ENCODE measurements at regions not wholly inside any gene's neighbourhood (a gene's known extent, or its start where the extent isn't known, plus 50 kb on each side); places are given as distances from the start of the nearest gene placed in this dataset.
A peak's percentile ranks its signal among the peaks of the same experiment; 100 is the strongest.

GRCh38 chr6:15901141-15902115, 227.5 kb upstream of the MYLIP start:
- H2BK15ac ChIP-seq (ENCODE audit: low read depth, low read length), result no peak overlapping the region
- H3K9ac ChIP-seq (ENCODE audit: extremely low read depth, insufficient read length, low read length), result no peak overlapping the region
- H3K27ac ChIP-seq (ENCODE audit: insufficient read length, low read depth, low read length), result no peak overlapping the region
- H2AK5ac ChIP-seq (ENCODE audit: insufficient read length, low read length), result no peak overlapping the region
- H2AFZ ChIP-seq (ENCODE audit: low read length), result no peak overlapping the region
- Mint-ChIP-seq H3K27ac (peak overlapping the region; percentile 27 to 71 (median 55); a peak in 5 of 7 replicates), H3K36me3 (ENCODE audit: insufficient read depth in 1 of 3, low read depth in 3 of 3) (peaks cover 4 to 10% (median 5%) of the 10 kb centered on the region in 3 experiments; a peak in 6 of 7 replicates), H3K9me3 (peaks cover 0 to 7% of the 10 kb centered on the region in 2 experiments; a peak in 3 of 5 replicates), H3K4me3 (no peak overlapping the region), H3K27me3 (ENCODE audit: low read depth) (no peaks in the 10 kb centered on the region), H3K4me1 (peaks cover 58 to 59% of the 10 kb centered on the region in 2 experiments)
- no peak overlapping the region for H3K4ac ChIP-seq (ENCODE audit: low read depth, low read length)
- DNase-seq, result no peak
- no peaks in the 10 kb centered on the region for H3K79me1 ChIP-seq (ENCODE audit: insufficient read depth, low read depth, low read length, poor library complexity, severe bottlenecking)
- H3T11ph ChIP-seq (ENCODE audit: low read length), result no peak overlapping the region
- H4K8ac ChIP-seq (replicated peaks; ENCODE audit: insufficient read length, low read depth, low read length), result no peak overlapping the region
- H2BK20ac ChIP-seq (ENCODE audit: low read depth, low read length, poor library complexity, severe bottlenecking), result no peak overlapping the region
- WGBS (ENCODE audit: extremely low coverage, insufficient read length, low lambda C conversion rate), result no CpG with 5 or more reads among the region's 13 CpGs
- H3K18ac ChIP-seq (ENCODE audit: insufficient read length, low read depth, low read length), result no peak overlapping the region
- no peaks in the 10 kb centered on the region for H3K27me3 ChIP-seq (ENCODE audit: insufficient read depth, low read length)
- no peaks in the 10 kb centered on the region for H4K20me1 ChIP-seq (ENCODE audit: control insufficient read depth, insufficient read depth, insufficient read length)
- no peak overlapping the region for H2BK5ac ChIP-seq (ENCODE audit: insufficient read length, low read length)
- H3K4me1 ChIP-seq (ENCODE audit: insufficient read depth, low read length), result peaks cover 8% of the 10 kb centered on the region; the same call in 1 of the 2 replicates
- H2BK12ac ChIP-seq (ENCODE audit: insufficient read length, low read depth, low read length), result no peak overlapping the region
- H4K5ac ChIP-seq (ENCODE audit: insufficient read length, low read depth, low read length), result no peak overlapping the region
- H3K4me2 ChIP-seq (ENCODE audit: insufficient read depth, insufficient read length, low read length), result no peak overlapping the region
- no peaks in the 10 kb centered on the region for H3K79me2 ChIP-seq (ENCODE audit: insufficient read depth, low read length)
- no peak overlapping the region for H3K14ac ChIP-seq (ENCODE audit: insufficient read depth, low read length)
- H3K56ac ChIP-seq (ENCODE audit: insufficient read length, low read depth, low read length), result no peak overlapping the region
- no peak overlapping the region for H4K91ac ChIP-seq (ENCODE audit: insufficient read length, low read depth, low read length)
- no peaks in the 10 kb centered on the region for H3K23me2 ChIP-seq (ENCODE audit: insufficient read length, low read depth, low read length, poor library complexity, severe bottlenecking)
- TF ChIP-seq, protein P1, sequence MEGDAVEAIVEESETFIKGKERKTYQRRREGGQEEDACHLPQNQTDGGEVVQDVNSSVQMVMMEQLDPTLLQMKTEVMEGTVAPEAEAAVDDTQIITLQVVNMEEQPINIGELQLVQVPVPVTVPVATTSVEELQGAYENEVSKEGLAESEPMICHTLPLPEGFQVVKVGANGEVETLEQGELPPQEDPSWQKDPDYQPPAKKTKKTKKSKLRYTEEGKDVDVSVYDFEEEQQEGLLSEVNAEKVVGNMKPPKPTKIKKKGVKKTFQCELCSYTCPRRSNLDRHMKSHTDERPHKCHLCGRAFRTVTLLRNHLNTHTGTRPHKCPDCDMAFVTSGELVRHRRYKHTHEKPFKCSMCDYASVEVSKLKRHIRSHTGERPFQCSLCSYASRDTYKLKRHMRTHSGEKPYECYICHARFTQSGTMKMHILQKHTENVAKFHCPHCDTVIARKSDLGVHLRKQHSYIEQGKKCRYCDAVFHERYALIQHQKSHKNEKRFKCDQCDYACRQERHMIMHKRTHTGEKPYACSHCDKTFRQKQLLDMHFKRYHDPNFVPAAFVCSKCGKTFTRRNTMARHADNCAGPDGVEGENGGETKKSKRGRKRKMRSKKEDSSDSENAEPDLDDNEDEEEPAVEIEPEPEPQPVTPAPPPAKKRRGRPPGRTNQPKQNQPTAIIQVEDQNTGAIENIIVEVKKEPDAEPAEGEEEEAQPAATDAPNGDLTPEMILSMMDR (conservative IDR thresholded peaks at IDR 0.05), result no peak
- H2BK120ac ChIP-seq (ENCODE audit: low read depth, low read length, poor library complexity, severe bottlenecking), result no peak overlapping the region
- H3K23ac ChIP-seq (ENCODE audit: insufficient read length, low read depth, low read length), result no peak overlapping the region
- no peaks in the 10 kb centered on the region for H3K9me3 ChIP-seq (ENCODE audit: control insufficient read depth, low read depth, low read length)
